ENCODE measurements at regions not wholly inside any gene's neighbourhood (a gene's known extent, or its start where the extent isn't known, plus 50 kb on each side); places are given as distances from the start of the nearest gene placed in this dataset.

- BruUV-seq (replicated peaks) = no TSS peak
- H3K9ac ChIP-seq (ENCODE audit: low read length) = no peak overlapping the region
- ChIA-PET POLR2A (interaction anchor here (0.6 kb wide), 1 partner anchor 275 kb away, joined by 4 read pairs; the partner anchor contains the start of gene BTG1), CTCF (no interaction called here), RAD21 (ENCODE audit: low non-redundant PET in 1 of 2, low total read pairs in 2 of 2, uncharacterized antibody in 2 of 2, unreplicated experiment in 2 of 2) (no interaction called here)
- no peak overlapping the region for H2AFZ ChIP-seq (ENCODE audit: low read depth, low read length, poor library complexity, severe bottlenecking)
- no peak overlapping the region for H3K4me3 ChIP-seq (replicated peaks in 1 of 2; ENCODE audit: low read depth in 1 of 2, low read length in 2 of 2)
- H3K36me3 ChIP-seq (ENCODE audit: control insufficient read depth in 1 of 2, insufficient read depth in 2 of 2, low read length in 2 of 2) = no peaks in the 10 kb centered on the region
- H3K79me2 ChIP-seq (ENCODE audit: insufficient read depth, low read length) = no peaks in the 10 kb centered on the region
- intact Hi-C loops (cut with micrococcal nuclease) = no loop called here
- H3K4me2 ChIP-seq (ENCODE audit: low read length) = no peak overlapping the region
- H3K27me3 ChIP-seq (ENCODE audit: insufficient read depth, low read length) = no peaks in the 10 kb centered on the region
- no peaks in the 10 kb centered on the region for H3K9me3 ChIP-seq (ENCODE audit: control insufficient read depth in 1 of 2, insufficient read depth in 1 of 2, low read depth in 1 of 2, low read length in 2 of 2)
- H4K20me1 ChIP-seq (ENCODE audit: insufficient read depth) = no peaks in the 10 kb centered on the region
- H3K27ac ChIP-seq (ENCODE audit: low read depth, low read length) = no peak overlapping the region
- DNase-seq (ENCODE audit: low read depth, low spot score) = no peak
- TF ChIP-seq YY1 (IDR thresholded peaks at IDR 0.05; ENCODE audit: extremely low read depth, insufficient replicate concordance, low read depth, low read length) = no peak
- no peak for TF ChIP-seq POLR2AphosphoS5 (IDR thresholded peaks at IDR 0.05; ENCODE audit: low read depth, low read length)
- no peak for TF ChIP-seq EZH2 (IDR thresholded peaks at IDR 0.05)
- TF ChIP-seq ZFX (IDR thresholded peaks at IDR 0.05) = no peak
- no peak for TF ChIP-seq EZH2phosphoT487 (IDR thresholded peaks at IDR 0.05; ENCODE audit: borderline replicate concordance)
- no peak for TF ChIP-seq JUND (IDR thresholded peaks at IDR 0.05)
- no peak for TF ChIP-seq POLR2A (IDR thresholded peaks at IDR 0.05; ENCODE audit: borderline replicate concordance, extremely low read depth, insufficient read depth, insufficient read length)
- no peak for TF ChIP-seq SIN3A (IDR thresholded peaks at IDR 0.05; ENCODE audit: low read depth)
- TF ChIP-seq MAX (IDR thresholded peaks at IDR 0.05) = no peak
- TF ChIP-seq CTCF (IDR thresholded peaks at IDR 0.05 in 2 of 3, conservative IDR thresholded peaks at IDR 0.05 in 1 of 3; ENCODE audit: borderline replicate concordance in 1 of 3, insufficient read depth in 1 of 3, low read depth in 2 of 3, low read length in 2 of 3) = no peak
- TF ChIP-seq FOSL1 (IDR thresholded peaks at IDR 0.05; ENCODE audit: low read depth) = no peak
- no peak for TF ChIP-seq RAD21 (IDR thresholded peaks at IDR 0.05; ENCODE audit: low read depth)
- TF ChIP-seq CEBPB (IDR thresholded peaks at IDR 0.05; ENCODE audit: low read depth) = no peak
- no peaks in the 10 kb centered on the region for H3K9me2 ChIP-seq (ENCODE audit: insufficient read depth)
- no peak for ATAC-seq
- H3K4me1 ChIP-seq (ENCODE audit: control insufficient read depth in 1 of 2, insufficient read depth in 2 of 2, low read length in 2 of 2) = no peaks in the 10 kb centered on the region
Observed at GRCh38 chr12:92421042-92421441, 275.4 kb upstream of the BTG1 start.

All from HCT116 (cell line).